ENCODE measurements at regions not wholly inside any gene's neighbourhood (a gene's known extent, or its start where the extent isn't known, plus 50 kb on each side); places are given as distances from the start of the nearest gene placed in this dataset.

DNA sequence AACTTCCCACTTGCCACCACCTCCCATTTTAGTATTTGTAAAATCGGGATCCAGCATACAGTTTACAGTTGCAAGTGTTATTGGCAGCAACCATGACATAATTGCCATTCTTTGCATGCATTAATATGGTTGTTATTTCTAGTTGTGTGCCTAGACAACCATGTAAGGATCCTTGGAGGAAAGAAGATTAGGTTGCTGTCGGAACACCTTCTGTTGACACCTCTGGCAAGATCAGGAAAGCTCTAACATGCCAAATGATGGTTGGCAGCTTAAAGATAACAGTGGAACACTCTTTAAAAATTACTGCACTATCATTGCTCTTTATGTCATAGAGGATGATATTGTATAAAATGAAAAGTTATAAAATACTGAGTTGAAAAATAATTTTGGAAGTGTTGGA is 313.5 kb upstream of the RARB start:
- TF ChIP-seq, protein P1, sequence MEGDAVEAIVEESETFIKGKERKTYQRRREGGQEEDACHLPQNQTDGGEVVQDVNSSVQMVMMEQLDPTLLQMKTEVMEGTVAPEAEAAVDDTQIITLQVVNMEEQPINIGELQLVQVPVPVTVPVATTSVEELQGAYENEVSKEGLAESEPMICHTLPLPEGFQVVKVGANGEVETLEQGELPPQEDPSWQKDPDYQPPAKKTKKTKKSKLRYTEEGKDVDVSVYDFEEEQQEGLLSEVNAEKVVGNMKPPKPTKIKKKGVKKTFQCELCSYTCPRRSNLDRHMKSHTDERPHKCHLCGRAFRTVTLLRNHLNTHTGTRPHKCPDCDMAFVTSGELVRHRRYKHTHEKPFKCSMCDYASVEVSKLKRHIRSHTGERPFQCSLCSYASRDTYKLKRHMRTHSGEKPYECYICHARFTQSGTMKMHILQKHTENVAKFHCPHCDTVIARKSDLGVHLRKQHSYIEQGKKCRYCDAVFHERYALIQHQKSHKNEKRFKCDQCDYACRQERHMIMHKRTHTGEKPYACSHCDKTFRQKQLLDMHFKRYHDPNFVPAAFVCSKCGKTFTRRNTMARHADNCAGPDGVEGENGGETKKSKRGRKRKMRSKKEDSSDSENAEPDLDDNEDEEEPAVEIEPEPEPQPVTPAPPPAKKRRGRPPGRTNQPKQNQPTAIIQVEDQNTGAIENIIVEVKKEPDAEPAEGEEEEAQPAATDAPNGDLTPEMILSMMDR (IDR thresholded peaks at IDR 0.05; ENCODE audit: insufficient read depth, low read length): no peak

DNA sequence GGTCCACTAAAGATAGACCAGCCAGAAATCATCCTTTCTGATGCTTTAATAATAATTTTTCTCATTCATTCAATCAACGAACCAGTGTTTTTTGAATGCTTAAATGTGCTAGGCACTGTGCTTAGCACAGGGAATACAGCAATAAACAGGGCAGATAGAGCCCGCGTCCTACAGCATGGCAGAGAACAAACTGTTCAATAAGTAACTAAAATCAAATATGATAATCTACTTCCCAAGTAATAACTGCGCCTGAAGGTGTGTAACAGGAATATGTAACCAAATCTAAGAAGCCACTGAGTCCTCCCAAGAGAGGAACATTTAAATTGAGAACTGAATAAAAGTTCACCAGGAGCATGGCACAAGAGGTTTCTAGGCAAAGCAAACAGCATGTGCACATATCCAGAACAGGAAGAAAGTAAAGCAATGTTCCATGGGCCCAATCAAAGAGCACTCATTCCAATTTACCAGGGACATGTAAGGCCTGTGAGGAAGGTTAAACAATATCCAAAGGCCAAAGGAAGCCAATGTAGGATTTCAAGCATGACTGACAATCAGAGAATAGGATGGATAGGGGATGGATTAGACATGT is 311.0 kb upstream of the RARB start:
- TF ChIP-seq, protein P1 (IDR thresholded peaks at IDR 0.05; ENCODE audit: insufficient read depth, low read length): no peak
- no peak overlapping the region for H3K4me3 ChIP-seq (ENCODE audit: low read depth, low read length)
- no peak for DNase-seq (ENCODE audit: low read depth)

More for the DNA sequence above, 313.5 kb upstream of the RARB start:
- no peak overlapping the region for H3K4me3 ChIP-seq (ENCODE audit: low read depth, low read length)
- no peak for DNase-seq (ENCODE audit: low read depth)

DNA sequence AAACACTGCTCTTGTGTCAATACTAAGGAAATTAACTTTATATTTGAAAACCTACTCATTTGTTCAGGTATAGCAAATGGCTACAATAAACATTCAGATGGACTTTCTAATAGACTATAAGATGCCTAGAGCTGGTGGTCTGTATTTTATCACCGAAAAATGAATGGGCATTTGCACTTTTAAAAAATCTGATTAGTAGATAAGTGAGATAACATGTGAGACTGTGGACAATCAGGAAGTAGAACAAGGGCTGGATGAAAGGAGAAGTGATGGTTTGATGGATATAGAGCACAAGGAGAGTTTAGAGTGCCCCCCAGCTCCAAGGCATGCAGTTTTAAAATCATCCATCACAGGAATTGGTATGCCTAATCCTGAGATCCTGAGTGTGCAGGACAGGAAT is 308.4 kb upstream of the RARB start:
- H3K4me3 ChIP-seq (ENCODE audit: low read depth, low read length): no peak overlapping the region
- DNase-seq (ENCODE audit: low read depth): no peak
- TF ChIP-seq, protein P1 (IDR thresholded peaks at IDR 0.05; ENCODE audit: insufficient read depth, low read length): no peak

DNA sequence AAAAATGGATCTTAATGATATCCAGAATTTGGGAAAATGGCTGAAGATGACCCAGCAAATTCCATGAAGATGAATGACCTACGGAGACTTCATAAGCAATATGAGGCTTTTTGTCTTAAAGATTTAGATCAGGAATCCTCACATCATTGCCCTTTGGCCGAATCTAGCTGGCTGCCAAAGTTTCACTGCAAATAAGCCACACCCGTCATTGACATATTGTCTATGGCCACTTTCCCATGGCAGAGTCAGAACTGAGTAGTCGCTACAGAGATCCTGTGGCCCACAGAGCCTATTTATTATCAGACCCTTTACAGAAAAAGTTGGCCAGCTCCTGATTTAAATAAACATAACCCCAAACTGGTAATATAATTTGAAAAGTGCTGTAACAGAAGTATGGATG is 307.4 kb upstream of the RARB start:
- H3K4me3 ChIP-seq (ENCODE audit: low read depth, low read length): no peak overlapping the region
- TF ChIP-seq, protein P1 (IDR thresholded peaks at IDR 0.05; ENCODE audit: insufficient read depth, low read length): no peak
- DNase-seq (ENCODE audit: low read depth): no peak

DNA sequence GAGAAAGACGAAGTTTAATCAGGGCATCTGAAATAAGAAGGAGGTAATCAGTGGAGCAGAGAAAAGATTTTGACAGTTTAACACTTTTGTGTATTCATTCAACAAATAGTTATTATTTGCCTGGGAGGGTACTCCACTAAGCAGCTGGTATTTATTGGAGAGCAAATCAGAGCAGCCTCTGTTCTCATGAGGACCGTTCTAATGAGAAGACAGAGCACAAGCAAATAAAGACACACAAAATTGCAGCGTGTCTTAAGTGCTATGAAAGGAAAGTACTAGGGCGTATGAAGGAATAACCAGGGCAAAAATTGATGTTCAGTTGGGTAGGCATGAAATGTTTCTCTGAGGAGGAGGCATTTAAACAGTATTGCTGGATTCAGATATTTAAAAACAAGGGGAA is 302.9 kb upstream of the RARB start:
- H3K4me3 ChIP-seq (ENCODE audit: low read depth, low read length): no peak overlapping the region
- no peak for DNase-seq (ENCODE audit: low read depth)
- TF ChIP-seq, protein P1 (IDR thresholded peaks at IDR 0.05; ENCODE audit: insufficient read depth, low read length): no peak

DNA sequence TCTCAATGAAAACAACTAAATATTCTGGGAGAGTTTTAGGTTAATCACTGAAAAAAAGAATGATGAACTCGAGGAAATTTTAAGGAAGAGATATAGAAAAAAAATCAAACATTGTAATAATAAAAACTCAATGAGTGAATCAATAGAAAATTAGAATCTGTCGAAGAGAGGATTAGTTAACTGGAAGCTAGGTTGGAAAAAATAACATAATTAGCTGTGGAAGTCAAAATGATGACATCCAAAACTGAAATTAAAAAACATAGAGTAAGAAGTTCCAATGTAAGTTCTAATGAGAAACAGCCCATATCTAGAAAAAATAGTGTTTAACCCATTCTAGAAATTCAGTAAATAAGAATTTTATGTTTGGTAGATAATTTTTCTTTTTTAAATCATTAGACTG is 299.3 kb upstream of the RARB start:
- DNase-seq (ENCODE audit: low read depth): no peak
- H3K4me3 ChIP-seq (ENCODE audit: low read depth, low read length): no peak overlapping the region
- TF ChIP-seq, protein P1 (IDR thresholded peaks at IDR 0.05; ENCODE audit: insufficient read depth, low read length): no peak
